AG20443 (cell line): ENCODE measurements at regions not wholly inside any gene's neighbourhood (a gene's known extent, or its start where the extent isn't known, plus 50 kb on each side); places are given as distances from the start of the nearest gene placed in this dataset.
A peak's percentile ranks its signal among the peaks of the same experiment; 100 is the strongest.

Source experiments
- DNase-seq: peaks from one replicate; pipeline ENCODE4 v3.0.0; 2012; ENCODE audit warnings: low spot score, mixed read lengths

GRCh38 chr7:130966246-130967009 is 232.4 kb upstream of the KLF14 start:
- peak; percentile 50 for DNase-seq

- DNase-seq = no peak
Measured at GRCh38 chr7:130970196-130970595, 236.2 kb upstream of the KLF14 start.

- no peak for DNase-seq
Measured at GRCh38 chr7:130970696-130971095, 236.7 kb upstream of the KLF14 start.

GRCh38 chr7:130971297-130971696 is 237.3 kb upstream of the KLF14 start:
- no peak for DNase-seq

- DNase-seq = no peak
Measured at GRCh38 chr7:130972201-130972600, 238.2 kb upstream of the KLF14 start.

GRCh38 chr7:130973637-130974036 is 239.6 kb upstream of the KLF14 start:
- DNase-seq = no peak

GRCh38 chr7:130974169-130974568 is 240.2 kb upstream of the KLF14 start:
- DNase-seq = no peak

- no peak for DNase-seq
Measured at GRCh38 chr7:130974794-130975193, 240.8 kb upstream of the KLF14 start.

GRCh38 chr7:130975731-130976130 is 241.7 kb upstream of the KLF14 start:
- DNase-seq = no peak

GRCh38 chr7:130982160-130982638 is 248.2 kb upstream of the KLF14 start:
- peak; percentile 35 for DNase-seq

GRCh38 chr7:130982651-130983050 is 248.6 kb upstream of the KLF14 start:
- no peak for DNase-seq

- DNase-seq = no peak
Measured at GRCh38 chr7:130985361-130985760, 251.4 kb upstream of the KLF14 start.

GRCh38 chr7:130986261-130986690 is 252.3 kb upstream of the KLF14 start:
- DNase-seq = peak; percentile 47

GRCh38 chr7:130987092-130987491 is 253.1 kb upstream of the KLF14 start:
- no peak for DNase-seq

- no peak for DNase-seq
Measured at GRCh38 chr7:130988443-130988842, 254.4 kb upstream of the KLF14 start.

GRCh38 chr7:130989101-130989795 is 255.2 kb upstream of the KLF14 start:
- no peak for DNase-seq

GRCh38 chr7:130990178-130990832 is 256.3 kb upstream of the KLF14 start:
- DNase-seq = no peak

- DNase-seq = no peak
Measured at GRCh38 chr7:130993671-130994365, 259.8 kb upstream of the KLF14 start.

GRCh38 chr7:130994378-130995115 is 260.5 kb upstream of the KLF14 start:
- no peak for DNase-seq

- no peak for DNase-seq
Measured at GRCh38 chr7:130995252-130996081, 261.5 kb upstream of the KLF14 start.
